ENCODE measurements at regions not wholly inside any gene's neighbourhood (a gene's known extent, or its start where the extent isn't known, plus 50 kb on each side); places are given as distances from the start of the nearest gene placed in this dataset.
A peak's percentile ranks its signal among the peaks of the same experiment; 100 is the strongest.

DNA sequence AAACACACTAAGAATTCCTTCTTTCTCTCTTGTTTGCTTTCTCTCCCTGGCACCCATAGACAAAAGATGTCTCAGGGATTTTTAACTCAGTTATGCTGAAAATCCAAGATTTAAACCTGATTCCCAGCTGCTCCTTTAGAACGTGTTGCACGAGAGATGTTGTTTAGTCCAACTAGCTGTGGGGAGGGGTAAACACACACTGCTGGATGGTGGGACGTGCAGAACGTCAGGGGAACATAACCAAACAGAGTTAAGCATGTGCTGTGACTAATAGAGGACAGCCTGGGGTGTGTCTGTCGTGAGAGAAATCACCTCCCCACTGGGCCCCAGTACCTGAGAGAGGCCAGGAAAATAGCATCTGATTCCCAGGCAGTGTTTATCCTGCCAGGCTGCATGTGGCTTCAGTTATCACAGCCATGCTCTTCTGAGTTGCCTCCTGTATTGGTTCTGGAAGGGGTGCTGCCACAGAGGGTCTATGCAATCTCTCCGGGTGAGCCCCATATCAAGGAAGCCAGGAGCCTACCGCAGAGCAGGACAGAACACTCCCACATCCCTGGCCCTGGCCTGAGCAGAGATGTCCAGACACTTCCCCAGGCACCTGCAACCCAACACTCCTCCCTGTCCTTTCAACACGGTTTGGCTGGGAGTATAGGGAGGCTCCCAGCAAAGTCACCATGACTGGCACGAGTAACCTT lies 112.7 kb upstream of the EGLN3 start (continued):
- no peak for TF ChIP-seq KDM3A (CRISPR knock-in tag; IDR thresholded peaks at IDR 0.05; ENCODE audit: low read depth)
- TF ChIP-seq, protein P1, sequence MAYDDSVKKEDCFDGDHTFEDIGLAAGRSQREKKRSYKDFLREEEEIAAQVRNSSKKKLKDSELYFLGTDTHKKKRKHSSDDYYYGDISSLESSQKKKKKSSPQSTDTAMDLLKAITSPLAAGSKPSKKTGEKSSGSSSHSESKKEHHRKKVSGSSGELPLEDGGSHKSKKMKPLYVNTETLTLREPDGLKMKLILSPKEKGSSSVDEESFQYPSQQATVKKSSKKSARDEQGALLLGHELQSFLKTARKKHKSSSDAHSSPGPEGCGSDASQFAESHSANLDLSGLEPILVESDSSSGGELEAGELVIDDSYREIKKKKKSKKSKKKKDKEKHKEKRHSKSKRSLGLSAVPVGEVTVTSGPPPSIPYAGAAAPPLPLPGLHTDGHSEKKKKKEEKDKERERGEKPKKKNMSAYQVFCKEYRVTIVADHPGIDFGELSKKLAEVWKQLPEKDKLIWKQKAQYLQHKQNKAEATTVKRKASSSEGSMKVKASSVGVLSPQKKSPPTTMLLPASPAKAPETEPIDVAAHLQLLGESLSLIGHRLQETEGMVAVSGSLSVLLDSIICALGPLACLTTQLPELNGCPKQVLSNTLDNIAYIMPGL (CRISPR knock-in tag; IDR thresholded peaks at IDR 0.05; ENCODE audit: borderline replicate concordance in 1 of 2, low read depth in 1 of 2) = peak in 1 of 2 experiments; percentile 27; a peak in 1 of 4 replicates
- TF ChIP-seq, protein P2, sequence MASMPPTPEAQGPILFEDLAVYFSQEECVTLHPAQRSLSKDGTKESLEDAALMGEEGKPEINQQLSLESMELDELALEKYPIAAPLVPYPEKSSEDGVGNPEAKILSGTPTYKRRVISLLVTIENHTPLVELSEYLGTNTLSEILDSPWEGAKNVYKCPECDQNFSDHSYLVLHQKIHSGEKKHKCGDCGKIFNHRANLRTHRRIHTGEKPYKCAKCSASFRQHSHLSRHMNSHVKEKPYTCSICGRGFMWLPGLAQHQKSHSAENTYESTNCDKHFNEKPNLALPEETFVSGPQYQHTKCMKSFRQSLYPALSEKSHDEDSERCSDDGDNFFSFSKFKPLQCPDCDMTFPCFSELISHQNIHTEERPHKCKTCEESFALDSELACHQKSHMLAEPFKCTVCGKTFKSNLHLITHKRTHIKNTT (CRISPR knock-in tag; IDR thresholded peaks at IDR 0.05) = no peak
- TF ChIP-seq, protein P3, sequence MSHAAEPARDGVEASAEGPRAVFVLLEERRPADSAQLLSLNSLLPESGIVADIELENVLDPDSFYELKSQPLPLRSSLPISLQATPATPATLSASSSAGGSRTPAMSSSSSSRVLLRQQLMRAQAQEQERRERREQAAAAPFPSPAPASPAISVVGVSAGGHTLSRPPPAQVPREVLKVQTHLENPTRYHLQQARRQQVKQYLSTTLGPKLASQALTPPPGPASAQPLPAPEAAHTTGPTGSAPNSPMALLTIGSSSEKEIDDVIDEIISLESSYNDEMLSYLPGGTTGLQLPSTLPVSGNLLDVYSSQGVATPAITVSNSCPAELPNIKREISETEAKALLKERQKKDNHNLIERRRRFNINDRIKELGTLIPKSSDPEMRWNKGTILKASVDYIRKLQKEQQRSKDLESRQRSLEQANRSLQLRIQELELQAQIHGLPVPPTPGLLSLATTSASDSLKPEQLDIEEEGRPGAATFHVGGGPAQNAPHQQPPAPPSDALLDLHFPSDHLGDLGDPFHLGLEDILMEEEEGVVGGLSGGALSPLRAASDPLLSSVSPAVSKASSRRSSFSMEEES (CRISPR knock-in tag; IDR thresholded peaks at IDR 0.05) = peak; percentile 75; the same call in 1 of the 2 replicates
- peak; percentile 87; the same call in 1 of the 2 replicates for TF ChIP-seq TRIM24 (CRISPR knock-in tag; IDR thresholded peaks at IDR 0.05)
- TF ChIP-seq ZNF484 (CRISPR knock-in tag; IDR thresholded peaks at IDR 0.05; ENCODE audit: borderline replicate concordance, low read depth) = no peak
- TF ChIP-seq, protein P4, sequence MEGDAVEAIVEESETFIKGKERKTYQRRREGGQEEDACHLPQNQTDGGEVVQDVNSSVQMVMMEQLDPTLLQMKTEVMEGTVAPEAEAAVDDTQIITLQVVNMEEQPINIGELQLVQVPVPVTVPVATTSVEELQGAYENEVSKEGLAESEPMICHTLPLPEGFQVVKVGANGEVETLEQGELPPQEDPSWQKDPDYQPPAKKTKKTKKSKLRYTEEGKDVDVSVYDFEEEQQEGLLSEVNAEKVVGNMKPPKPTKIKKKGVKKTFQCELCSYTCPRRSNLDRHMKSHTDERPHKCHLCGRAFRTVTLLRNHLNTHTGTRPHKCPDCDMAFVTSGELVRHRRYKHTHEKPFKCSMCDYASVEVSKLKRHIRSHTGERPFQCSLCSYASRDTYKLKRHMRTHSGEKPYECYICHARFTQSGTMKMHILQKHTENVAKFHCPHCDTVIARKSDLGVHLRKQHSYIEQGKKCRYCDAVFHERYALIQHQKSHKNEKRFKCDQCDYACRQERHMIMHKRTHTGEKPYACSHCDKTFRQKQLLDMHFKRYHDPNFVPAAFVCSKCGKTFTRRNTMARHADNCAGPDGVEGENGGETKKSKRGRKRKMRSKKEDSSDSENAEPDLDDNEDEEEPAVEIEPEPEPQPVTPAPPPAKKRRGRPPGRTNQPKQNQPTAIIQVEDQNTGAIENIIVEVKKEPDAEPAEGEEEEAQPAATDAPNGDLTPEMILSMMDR (CRISPR knock-in tag; IDR thresholded peaks at IDR 0.05) = no peak
- TF ChIP-seq, protein P5, sequence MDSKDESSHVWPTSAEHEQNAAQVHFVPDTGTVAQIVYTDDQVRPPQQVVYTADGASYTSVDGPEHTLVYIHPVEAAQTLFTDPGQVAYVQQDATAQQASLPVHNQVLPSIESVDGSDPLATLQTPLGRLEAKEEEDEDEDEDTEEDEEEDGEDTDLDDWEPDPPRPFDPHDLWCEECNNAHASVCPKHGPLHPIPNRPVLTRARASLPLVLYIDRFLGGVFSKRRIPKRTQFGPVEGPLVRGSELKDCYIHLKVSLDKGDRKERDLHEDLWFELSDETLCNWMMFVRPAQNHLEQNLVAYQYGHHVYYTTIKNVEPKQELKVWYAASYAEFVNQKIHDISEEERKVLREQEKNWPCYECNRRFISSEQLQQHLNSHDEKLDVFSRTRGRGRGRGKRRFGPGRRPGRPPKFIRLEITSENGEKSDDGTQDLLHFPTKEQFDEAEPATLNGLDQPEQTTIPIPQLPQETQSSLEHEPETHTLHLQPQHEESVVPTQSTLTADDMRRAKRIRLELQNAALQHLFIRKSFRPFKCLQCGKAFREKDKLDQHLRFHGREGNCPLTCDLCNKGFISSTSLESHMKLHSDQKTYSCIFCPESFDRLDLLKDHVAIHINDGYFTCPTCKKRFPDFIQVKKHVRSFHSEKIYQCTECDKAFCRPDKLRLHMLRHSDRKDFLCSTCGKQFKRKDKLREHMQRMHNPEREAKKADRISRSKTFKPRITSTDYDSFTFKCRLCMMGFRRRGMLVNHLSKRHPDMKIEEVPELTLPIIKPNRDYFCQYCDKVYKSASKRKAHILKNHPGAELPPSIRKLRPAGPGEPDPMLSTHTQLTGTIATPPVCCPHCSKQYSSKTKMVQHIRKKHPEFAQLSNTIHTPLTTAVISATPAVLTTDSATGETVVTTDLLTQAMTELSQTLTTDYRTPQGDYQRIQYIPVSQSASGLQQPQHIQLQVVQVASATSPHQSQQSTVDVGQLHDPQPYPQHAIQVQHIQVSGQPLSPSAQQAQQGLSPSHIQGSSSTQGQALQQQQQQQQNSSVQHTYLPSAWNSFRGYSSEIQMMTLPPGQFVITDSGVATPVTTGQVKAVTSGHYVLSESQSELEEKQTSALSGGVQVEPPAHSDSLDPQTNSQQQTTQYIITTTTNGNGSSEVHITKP (CRISPR knock-in tag; IDR thresholded peaks at IDR 0.05; ENCODE audit: low read depth) = no peak; the same call in 1 of the 2 replicates
- TF ChIP-seq, protein P6, sequence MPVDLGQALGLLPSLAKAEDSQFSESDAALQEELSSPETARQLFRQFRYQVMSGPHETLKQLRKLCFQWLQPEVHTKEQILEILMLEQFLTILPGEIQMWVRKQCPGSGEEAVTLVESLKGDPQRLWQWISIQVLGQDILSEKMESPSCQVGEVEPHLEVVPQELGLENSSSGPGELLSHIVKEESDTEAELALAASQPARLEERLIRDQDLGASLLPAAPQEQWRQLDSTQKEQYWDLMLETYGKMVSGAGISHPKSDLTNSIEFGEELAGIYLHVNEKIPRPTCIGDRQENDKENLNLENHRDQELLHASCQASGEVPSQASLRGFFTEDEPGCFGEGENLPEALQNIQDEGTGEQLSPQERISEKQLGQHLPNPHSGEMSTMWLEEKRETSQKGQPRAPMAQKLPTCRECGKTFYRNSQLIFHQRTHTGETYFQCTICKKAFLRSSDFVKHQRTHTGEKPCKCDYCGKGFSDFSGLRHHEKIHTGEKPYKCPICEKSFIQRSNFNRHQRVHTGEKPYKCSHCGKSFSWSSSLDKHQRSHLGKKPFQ (CRISPR knock-in tag; IDR thresholded peaks at IDR 0.05; ENCODE audit: insufficient replicate concordance) = peak; percentile 67
- no peak for TF ChIP-seq RORA (CRISPR knock-in tag; IDR thresholded peaks at IDR 0.05)
- TF ChIP-seq, protein P7, sequence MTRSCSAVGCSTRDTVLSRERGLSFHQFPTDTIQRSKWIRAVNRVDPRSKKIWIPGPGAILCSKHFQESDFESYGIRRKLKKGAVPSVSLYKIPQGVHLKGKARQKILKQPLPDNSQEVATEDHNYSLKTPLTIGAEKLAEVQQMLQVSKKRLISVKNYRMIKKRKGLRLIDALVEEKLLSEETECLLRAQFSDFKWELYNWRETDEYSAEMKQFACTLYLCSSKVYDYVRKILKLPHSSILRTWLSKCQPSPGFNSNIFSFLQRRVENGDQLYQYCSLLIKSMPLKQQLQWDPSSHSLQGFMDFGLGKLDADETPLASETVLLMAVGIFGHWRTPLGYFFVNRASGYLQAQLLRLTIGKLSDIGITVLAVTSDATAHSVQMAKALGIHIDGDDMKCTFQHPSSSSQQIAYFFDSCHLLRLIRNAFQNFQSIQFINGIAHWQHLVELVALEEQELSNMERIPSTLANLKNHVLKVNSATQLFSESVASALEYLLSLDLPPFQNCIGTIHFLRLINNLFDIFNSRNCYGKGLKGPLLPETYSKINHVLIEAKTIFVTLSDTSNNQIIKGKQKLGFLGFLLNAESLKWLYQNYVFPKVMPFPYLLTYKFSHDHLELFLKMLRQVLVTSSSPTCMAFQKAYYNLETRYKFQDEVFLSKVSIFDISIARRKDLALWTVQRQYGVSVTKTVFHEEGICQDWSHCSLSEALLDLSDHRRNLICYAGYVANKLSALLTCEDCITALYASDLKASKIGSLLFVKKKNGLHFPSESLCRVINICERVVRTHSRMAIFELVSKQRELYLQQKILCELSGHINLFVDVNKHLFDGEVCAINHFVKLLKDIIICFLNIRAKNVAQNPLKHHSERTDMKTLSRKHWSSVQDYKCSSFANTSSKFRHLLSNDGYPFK (CRISPR knock-in tag; IDR thresholded peaks at IDR 0.05; ENCODE audit: borderline replicate concordance) = no peak; the same call in 1 of the 2 replicates

Data from HepG2 (cell line).